Rectal smooth muscle tissue (tissue), 1 donor: ENCODE measurements at regions not wholly inside any gene's neighbourhood (a gene's known extent, or its start where the extent isn't known, plus 50 kb on each side); places are given as distances from the start of the nearest gene placed in this dataset.

Experiments used
- H3K27ac ChIP-seq: one replicate; pipeline ENCODE4 v1.7.0; 2013; ENCODE audit warnings: low read depth, low read length, inconsistent platforms
- H3K27me3 ChIP-seq: one replicate; pipeline ENCODE4 v1.7.0; 2013; ENCODE audit warnings: low read length; ENCODE audit not compliant: control insufficient read depth, insufficient read depth
- H3K36me3 ChIP-seq: one replicate; pipeline ENCODE4 v1.7.0; 2013; ENCODE audit warnings: low read length; ENCODE audit not compliant: control insufficient read depth, insufficient read depth
- H3K4me1 ChIP-seq: one replicate; pipeline ENCODE4 v1.7.0; 2013; ENCODE audit warnings: low read length; ENCODE audit not compliant: control insufficient read depth, insufficient read depth
- H3K4me3 ChIP-seq: one replicate; pipeline ENCODE4 v1.7.0; 2013; ENCODE audit warnings: low read length
- H3K9ac ChIP-seq: one replicate; pipeline ENCODE4 v1.7.0; 2013; ENCODE audit warnings: low read length

- Histone ChIP-seq H3K4me3 (no peak overlapping the region), H3K27me3 (no peaks in the 10 kb centered on the region), H3K36me3 (no peaks in the 10 kb centered on the region), H3K27ac (no peak overlapping the region), H3K9ac (no peak overlapping the region), H3K4me1 (no peaks in the 10 kb centered on the region)
These were observed 208.6 kb upstream of the KIAA1217 start for GRCh38 chr10:24000271-24000813.

GRCh38 chr10:24006741-24007140, 202.2 kb upstream of the KIAA1217 start:
- no peak overlapping the region for H3K4me3 ChIP-seq
- H3K27ac ChIP-seq: no peak overlapping the region
- H3K36me3 ChIP-seq: no peaks in the 10 kb centered on the region
- H3K9ac ChIP-seq: no peak overlapping the region
- H3K4me1 ChIP-seq: peaks cover 2% of the 10 kb centered on the region
- no peaks in the 10 kb centered on the region for H3K27me3 ChIP-seq

DNA sequence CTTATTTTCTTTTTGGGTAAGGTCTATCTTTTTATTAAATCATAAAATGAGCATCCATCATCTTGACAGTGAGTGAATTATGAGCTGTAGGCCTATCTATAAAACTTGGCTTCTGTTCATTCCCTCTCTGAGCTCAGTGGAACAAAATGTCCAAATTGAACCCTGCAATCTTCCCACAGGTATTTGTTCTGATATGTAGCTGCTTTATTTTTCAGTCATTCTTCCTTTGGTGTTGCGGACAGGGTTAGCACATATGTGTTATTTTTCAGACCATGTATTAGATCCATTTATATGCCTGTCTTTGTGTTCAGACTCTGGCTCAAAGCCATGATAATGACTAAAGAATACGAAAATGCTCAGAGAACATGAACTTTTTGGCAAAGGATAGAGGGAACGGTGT, 201.6 kb upstream of the KIAA1217 start:
- Histone ChIP-seq H3K36me3 (no peaks in the 10 kb centered on the region), H3K4me1 (peaks cover 2% of the 10 kb centered on the region), H3K27me3 (no peaks in the 10 kb centered on the region), H3K4me3 (no peak overlapping the region), H3K27ac (no peak overlapping the region), H3K9ac (no peak overlapping the region)

DNA sequence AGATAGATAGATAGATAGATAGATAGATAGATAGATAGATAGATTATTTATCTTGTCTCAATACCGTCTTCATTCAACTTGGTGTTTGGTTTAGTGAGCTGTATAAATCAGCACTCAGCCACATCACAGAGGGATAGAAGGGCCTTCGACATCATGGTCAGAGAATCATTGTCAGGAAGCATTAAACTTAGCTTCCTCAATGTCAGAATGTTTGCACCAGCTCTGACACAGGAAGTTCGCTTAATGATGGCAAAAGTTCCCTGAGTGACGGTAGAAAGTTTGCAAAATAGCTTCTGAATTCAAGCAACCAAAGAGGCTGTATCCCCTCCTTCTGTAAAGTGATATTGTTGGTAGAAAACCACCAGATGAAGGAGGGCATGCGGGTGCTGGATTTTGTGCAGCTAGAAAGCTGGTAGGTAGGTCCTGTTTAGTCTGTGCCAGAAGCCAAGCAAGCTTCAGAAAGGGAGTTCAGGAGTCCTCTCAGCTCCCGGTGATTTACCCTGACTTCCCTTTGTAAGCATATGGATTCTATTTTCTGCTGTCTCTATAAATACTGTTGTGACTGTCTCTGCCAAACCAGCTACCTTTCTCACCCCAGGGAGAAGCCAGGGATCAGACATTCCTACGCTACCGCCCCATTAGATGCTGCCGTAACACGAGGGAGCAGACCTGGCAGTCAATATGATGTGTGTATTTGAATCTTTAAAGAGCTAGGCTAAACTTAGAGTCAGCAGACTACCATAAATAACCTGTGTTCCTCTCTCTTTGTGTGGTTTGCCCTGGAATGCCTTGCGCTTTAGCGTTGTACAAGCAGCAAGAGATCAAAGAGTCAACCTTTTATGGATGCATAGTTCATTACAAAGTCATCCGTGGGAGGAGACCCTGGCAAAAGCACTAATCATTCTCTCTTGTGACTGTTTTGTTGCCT, 200.5 kb upstream of the KIAA1217 start:
- Histone ChIP-seq H3K36me3 (no peaks in the 10 kb centered on the region), H3K4me3 (peak overlapping the region; percentile 6)

GRCh38 chr10:24009115-24009514, 199.8 kb upstream of the KIAA1217 start:
- Histone ChIP-seq H3K9ac (no peak overlapping the region), H3K27me3 (no peaks in the 10 kb centered on the region), H3K4me1 (peaks cover 2% of the 10 kb centered on the region), H3K27ac (no peak overlapping the region), H3K4me3 (no peak overlapping the region), H3K36me3 (no peaks in the 10 kb centered on the region)

More for the DNA sequence above, 200.5 kb upstream of the KIAA1217 start:
- H3K4me1 ChIP-seq: peaks cover 2% of the 10 kb centered on the region
- no peak overlapping the region for H3K27ac ChIP-seq
- no peak overlapping the region for H3K9ac ChIP-seq
- H3K27me3 ChIP-seq: no peaks in the 10 kb centered on the region

DNA sequence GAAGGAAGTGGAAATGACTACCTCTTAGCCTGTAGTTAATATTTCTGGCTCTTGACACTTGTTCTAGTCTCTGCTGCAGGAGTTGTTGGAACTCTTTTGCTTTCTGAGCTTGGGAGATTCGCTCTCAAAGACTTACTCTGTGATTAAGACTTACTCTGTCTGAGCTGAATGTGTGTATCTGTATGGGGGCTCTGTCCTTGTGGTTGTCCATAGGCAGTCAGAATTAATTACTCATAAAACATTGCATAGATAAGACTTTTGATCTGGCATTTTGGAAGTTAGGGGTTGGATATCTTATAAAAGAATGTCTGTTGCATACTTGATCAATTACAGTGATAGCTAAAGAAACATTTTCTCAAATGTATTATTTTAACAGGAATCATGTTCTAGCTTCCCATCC, 199.2 kb upstream of the KIAA1217 start:
- Histone ChIP-seq H3K4me1 (peaks cover 2% of the 10 kb centered on the region), H3K4me3 (no peak overlapping the region), H3K27ac (no peak overlapping the region), H3K36me3 (no peaks in the 10 kb centered on the region), H3K27me3 (no peaks in the 10 kb centered on the region), H3K9ac (no peak overlapping the region)

DNA sequence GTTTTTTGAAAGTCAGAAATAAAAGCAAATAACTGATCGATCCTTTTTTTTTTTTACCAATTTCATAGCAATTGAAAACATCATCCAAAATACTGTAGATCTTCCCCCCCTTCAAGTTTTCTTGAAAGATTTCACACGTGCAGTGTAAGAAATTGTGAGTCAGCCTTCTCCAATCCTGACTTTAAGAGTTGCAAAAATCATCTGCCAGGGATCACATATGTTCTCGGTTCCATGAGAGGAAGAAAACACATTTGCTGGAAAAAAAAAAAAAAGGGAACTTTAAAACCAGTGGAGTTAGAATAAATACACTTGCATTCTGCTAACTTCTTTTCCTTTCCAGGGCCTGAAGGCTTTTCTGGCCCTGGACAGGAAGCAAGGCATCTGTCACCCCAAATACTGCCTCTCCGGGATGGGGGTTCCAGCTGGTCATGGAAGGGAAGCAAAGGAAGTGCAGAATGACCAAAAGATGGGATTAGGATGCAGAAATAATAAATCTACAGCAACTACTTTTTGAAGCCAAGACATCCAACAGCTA, 198.4 kb upstream of the KIAA1217 start:
- Histone ChIP-seq H3K4me3 (no peak overlapping the region), H3K27me3 (no peaks in the 10 kb centered on the region), H3K36me3 (no peaks in the 10 kb centered on the region), H3K27ac (no peak overlapping the region), H3K9ac (no peak overlapping the region), H3K4me1 (peaks cover 2% of the 10 kb centered on the region)

GRCh38 chr10:24012249-24012803, 196.6 kb upstream of the KIAA1217 start:
- peaks cover 2% of the 10 kb centered on the region for H3K4me1 ChIP-seq
- no peak overlapping the region for H3K27ac ChIP-seq
- H3K36me3 ChIP-seq: no peaks in the 10 kb centered on the region

DNA sequence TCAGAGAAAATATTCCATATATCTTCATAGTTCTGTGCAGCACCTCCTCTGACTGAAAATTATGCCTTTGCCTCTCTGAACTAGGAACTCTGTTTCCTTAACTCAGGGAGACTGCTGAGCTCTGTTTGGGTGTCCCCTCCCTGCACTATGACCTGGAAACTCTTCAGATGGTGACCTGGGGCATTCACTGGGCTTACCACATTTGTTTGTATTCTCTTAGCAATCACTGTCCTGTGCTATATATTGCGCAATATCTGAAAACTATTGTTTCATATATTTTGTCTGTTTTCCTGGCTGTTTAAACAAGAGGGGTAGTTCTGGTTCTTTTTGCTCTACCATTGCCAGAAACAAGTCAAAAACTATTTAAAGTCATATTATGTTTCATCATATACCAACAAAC, 181.8 kb upstream of the KIAA1217 start:
- Histone ChIP-seq H3K36me3 (no peaks in the 10 kb centered on the region), H3K27me3 (no peaks in the 10 kb centered on the region), H3K4me1 (no peaks in the 10 kb centered on the region), H3K27ac (no peak overlapping the region), H3K9ac (no peak overlapping the region), H3K4me3 (no peak overlapping the region)

More at GRCh38 chr10:24012249-24012803, 196.6 kb upstream of the KIAA1217 start:
- Histone ChIP-seq H3K9ac (no peak overlapping the region), H3K4me3 (no peak overlapping the region), H3K27me3 (no peaks in the 10 kb centered on the region)

GRCh38 chr10:24034571-24034970, 174.4 kb upstream of the KIAA1217 start:
- Histone ChIP-seq H3K36me3 (no peaks in the 10 kb centered on the region), H3K27ac (no peak overlapping the region), H3K4me1 (no peaks in the 10 kb centered on the region), H3K27me3 (no peaks in the 10 kb centered on the region), H3K4me3 (no peak overlapping the region), H3K9ac (no peak overlapping the region)

DNA sequence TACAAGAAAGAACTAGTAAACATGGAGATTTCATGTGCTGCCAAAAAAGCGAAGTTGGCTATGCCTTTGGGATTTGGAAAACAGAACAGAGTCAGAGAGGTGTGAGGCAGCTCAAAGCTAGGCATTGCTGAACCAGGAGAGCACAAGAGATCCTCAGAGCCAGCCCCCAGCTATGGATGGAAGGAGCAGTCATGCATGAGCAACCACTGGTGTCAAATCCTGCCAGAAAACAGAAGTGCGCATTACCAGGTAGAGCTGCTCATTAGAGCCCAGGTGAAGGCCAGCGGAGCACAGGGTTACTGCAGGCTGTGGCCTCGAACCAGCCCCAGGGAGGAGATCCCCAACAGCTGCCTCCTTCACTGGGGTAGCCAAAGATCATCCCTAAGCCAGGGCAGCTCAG, 173.2 kb upstream of the KIAA1217 start:
- no peaks in the 10 kb centered on the region for H3K4me1 ChIP-seq
- H3K27me3 ChIP-seq: no peaks in the 10 kb centered on the region
- no peak overlapping the region for H3K9ac ChIP-seq
- H3K4me3 ChIP-seq: no peak overlapping the region
- no peak overlapping the region for H3K27ac ChIP-seq
- no peaks in the 10 kb centered on the region for H3K36me3 ChIP-seq

- H3K4me1 ChIP-seq: no peaks in the 10 kb centered on the region
- H3K4me3 ChIP-seq: no peak overlapping the region
- no peaks in the 10 kb centered on the region for H3K27me3 ChIP-seq
- H3K36me3 ChIP-seq: no peaks in the 10 kb centered on the region
- H3K9ac ChIP-seq: no peak overlapping the region
- no peak overlapping the region for H3K27ac ChIP-seq
These were observed 169.6 kb upstream of the KIAA1217 start for GRCh38 chr10:24039315-24039714.
